ENCODE measurements at regions not wholly inside any gene's neighbourhood (a gene's known extent, or its start where the extent isn't known, plus 50 kb on each side); places are given as distances from the start of the nearest gene placed in this dataset.

DNA sequence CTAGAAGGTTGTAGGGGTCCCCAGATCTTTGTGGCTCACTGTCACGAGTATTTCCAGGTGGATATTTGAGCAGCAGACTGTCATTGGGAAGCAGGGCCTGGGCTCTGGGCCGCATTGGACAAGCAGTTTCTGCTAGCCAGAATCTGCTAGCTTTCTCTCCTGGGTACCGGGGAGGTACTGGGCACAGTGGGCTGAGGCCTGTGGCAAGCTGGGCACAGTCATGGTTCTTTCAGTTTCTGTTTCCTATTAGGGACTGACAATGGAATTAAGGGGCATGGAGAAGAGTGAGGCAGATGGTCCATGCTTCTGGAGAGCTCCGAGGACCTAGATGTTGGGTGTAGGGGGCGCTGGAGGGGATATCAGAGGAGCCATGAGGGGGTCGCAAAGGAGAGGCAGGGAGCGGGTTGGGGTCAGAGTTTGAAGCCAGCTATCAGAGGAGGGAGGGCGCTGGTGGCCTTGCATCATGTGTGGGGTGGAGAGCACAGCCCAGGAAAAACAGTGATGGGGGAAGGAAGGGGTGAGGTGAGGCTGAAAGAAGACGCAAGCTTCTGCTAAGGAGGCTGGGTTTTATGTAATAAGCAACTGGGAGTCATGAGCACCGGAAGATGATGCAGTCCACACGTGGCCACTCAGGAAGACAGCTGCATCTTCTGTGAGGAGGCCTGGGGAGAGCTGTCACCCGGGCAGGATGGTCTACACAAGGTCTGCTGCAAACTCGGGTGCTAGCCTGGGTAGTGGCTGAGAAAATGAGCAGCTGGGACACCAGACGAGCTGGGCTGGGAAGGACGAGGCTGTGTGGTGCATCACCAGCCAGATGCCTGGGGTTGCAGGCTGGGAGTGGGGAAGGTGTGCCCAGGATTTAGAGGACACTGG lies 72.7 kb downstream of the IER5 start:
- H3K36me3 Mint-ChIP-seq (ENCODE audit: low read depth) = peaks cover 8% of the 10 kb centered on the region
- H3K27me3 Mint-ChIP-seq = peaks cover 4% of the 10 kb centered on the region
- peaks cover 28% of the 10 kb centered on the region for H3K9me3 Mint-ChIP-seq
- ATAC-seq (no peak), DNase-seq (no peak)
- no peak overlapping the region for H3K27ac Mint-ChIP-seq
- no peak overlapping the region for H3K4me3 Mint-ChIP-seq
- peaks cover 29% of the 10 kb centered on the region for H3K4me1 Mint-ChIP-seq

DNA sequence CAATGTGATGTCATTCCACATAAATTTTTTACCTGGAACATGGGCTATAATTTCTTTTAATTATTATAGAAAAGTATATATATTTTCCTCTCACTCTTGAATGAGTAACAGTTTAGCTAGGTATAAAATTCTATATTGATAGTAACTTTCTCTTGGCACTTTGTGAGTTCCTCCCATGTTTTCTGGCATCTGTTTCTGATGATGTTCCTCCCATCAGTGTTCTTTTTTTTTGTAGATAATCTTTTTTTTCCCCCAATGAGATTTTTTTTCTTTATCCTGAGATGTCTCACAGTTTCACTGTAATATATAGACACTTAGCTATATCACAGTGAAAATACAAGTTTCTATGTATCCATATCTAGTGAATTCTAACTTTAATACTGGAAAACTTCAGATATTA lies 75.2 kb downstream of the IER5 start:
- Mint-ChIP-seq H3K36me3 (ENCODE audit: low read depth) (peaks cover 8% of the 10 kb centered on the region), H3K4me3 (no peak overlapping the region), H3K4me1 (peaks cover 19% of the 10 kb centered on the region), H3K27me3 (no peaks in the 10 kb centered on the region), H3K27ac (no peak overlapping the region), H3K9me3 (peaks cover 28% of the 10 kb centered on the region)
- DNase-seq (no peak), ATAC-seq (no peak)

DNA sequence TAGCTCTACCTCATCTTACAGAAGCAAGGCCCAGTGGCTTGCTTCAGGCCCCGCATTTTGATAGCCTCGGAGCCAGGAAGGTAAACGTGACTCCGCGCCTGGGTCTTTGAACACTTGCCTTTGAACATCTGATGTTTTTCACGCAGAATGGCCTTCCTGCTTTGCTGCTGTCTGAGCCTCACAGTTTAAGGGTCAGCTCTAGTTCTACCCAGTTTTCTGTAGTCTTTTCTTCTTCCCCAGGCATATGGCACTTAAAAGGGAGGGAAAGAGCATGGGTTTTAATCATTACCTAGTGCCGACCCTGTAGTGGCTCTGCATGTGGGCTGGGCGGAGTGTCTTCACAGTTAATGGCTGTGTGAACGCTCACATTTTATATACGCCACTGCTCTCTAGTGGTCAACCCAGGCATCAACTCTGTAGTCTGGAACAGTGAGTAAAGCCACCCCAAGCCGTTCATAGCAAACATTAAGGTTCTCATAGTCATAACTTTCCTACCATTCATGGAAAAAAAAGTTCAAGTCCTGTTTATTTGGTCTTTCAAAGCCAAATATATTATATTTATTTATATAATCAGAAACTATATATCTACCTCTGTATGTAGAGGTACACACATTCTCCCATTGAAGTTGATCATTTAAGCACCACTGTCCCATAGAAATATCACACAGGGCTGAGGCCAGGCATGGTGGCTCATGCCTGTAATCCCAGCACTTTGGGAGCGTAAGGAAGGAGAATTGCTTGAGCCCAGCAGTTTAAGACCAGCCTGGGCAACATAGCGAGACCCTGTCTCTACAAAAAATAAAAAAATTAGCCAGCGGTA lies 78.1 kb downstream of the IER5 start:
- Mint-ChIP-seq H3K27ac (peak overlapping the region; percentile 45), H3K4me1 (peaks cover 4% of the 10 kb centered on the region), H3K36me3 (ENCODE audit: low read depth) (peaks cover 6% of the 10 kb centered on the region), H3K9me3 (peaks cover 28% of the 10 kb centered on the region), H3K27me3 (no peaks in the 10 kb centered on the region), H3K4me3 (no peak overlapping the region)
- DNase-seq = peak; percentile 74
- ATAC-seq = peak; percentile 100

DNA sequence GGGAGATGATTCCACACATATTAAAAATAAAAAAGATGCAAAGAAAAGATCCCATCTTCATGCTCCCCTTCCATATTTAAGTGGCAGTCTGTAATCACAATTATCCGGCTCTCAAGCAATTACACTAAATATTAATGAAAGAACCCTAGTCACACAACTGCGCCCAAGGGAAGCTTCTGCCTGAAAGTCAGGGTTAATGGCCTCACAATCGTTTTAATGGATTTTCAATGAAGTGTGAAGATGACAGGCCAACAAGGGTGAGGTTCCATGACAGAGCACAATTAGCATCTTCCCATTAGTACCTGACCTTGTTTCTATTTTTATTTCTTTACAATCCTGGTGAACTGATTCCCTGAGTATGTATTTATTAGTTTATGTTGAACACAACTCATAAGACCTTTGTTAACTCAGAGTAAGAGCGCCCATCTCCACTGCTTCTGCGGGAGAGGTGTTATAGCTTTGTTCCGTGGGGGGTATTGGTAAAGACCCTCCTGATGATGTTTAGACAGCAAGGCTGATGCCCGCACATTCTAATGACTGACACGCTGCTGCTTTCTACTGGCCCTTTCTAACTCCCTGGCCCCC lies 80.9 kb downstream of the IER5 start:
- Mint-ChIP-seq H3K27me3 (no peaks in the 10 kb centered on the region), H3K9me3 (peaks cover 10% of the 10 kb centered on the region), H3K4me3 (no peak overlapping the region), H3K4me1 (peaks cover 4% of the 10 kb centered on the region), H3K36me3 (ENCODE audit: low read depth) (no peaks in the 10 kb centered on the region), H3K27ac (no peak overlapping the region)
- ATAC-seq = no peak
- DNase-seq = no peak

DNA sequence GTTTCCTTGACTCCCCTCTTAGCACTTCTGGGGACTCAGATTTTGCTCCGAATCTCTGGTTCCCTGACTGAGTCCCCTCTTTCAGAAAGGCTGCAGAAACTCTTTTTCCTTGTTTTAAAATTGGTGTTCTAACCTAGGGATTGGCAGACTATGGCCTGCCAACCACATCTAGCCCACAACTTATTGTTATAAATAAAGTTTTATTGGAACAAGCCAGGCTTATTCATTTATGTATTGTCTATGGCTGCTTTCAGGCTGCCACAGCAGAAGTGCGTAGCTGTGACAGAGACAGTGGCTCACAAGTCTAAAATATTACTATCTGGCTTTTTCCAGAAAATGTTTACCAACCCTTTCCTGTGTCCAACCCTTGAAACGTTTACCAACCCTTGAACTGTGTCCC lies 81.7 kb downstream of the IER5 start:
- Mint-ChIP-seq H3K27ac (no peak overlapping the region), H3K36me3 (ENCODE audit: low read depth) (no peaks in the 10 kb centered on the region)
- no peak for DNase-seq

DNA sequence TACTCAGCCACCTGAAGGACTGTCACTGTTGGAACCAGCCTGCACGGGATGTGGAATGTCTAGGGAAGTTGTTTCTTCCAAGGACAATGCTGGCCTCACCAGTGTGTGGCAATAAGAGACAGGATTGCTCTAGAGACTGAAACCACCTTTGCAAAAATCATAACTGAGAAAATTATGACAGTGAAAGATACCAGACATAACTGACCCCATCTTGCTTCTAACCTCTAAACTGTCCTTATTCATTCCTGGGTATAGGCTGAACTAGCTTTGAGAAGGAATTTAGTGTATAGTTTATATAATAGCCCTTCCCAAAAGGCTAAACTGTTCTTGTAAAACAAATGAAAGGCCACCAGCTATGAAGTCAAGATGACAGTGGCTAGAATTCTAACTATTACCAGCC lies 83.6 kb downstream of the IER5 start:
- Mint-ChIP-seq H3K4me1 (no peaks in the 10 kb centered on the region), H3K27me3 (no peaks in the 10 kb centered on the region), H3K27ac (no peak overlapping the region), H3K9me3 (no peaks in the 10 kb centered on the region), H3K4me3 (no peak overlapping the region), H3K36me3 (ENCODE audit: low read depth) (no peaks in the 10 kb centered on the region)
- no peak for DNase-seq
- ATAC-seq = no peak

More for the DNA sequence above, 81.7 kb downstream of the IER5 start:
- Mint-ChIP-seq H3K4me1 (peaks cover 4% of the 10 kb centered on the region), H3K27me3 (no peaks in the 10 kb centered on the region), H3K9me3 (peaks cover 2% of the 10 kb centered on the region), H3K4me3 (no peak overlapping the region)
- no peak for ATAC-seq

DNA sequence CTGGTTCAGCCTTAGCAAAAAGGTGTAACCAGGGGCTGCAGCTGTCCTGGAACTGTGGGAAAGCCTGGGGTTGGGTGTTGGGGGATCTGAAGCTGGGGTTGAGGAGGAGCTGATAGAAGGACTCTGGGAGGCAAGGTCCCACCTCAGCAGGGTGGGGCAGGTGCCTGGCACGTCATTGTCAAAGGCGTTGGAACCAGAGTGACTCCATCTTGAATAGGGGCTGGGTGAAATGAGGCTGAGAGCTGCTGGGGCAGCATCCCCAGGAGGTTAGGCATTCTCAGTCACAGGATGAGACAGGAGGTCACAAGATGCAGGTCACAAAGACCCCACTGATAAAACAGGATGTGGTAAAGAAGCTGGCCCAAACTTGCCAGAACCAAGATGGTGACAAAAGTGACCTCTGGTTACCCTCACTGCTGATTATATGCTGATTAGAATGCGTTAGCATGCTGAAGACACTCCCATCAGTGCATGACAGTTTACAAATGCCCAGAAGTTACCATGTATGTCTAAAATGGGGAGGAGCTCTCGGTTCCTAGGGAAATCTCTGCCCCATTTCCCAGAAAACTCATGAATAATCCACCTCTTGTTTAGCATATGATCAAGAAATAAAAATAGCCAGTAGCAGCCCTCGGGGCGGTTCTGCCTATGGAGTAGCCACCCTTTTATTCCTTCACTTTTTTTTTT lies 85.4 kb downstream of the IER5 start:
- Mint-ChIP-seq H3K36me3 (ENCODE audit: low read depth) (no peaks in the 10 kb centered on the region), H3K4me3 (no peak overlapping the region), H3K27ac (no peak overlapping the region), H3K27me3 (no peaks in the 10 kb centered on the region), H3K9me3 (no peaks in the 10 kb centered on the region), H3K4me1 (no peaks in the 10 kb centered on the region)
- DNase-seq (no peak), ATAC-seq (no peak)

DNA sequence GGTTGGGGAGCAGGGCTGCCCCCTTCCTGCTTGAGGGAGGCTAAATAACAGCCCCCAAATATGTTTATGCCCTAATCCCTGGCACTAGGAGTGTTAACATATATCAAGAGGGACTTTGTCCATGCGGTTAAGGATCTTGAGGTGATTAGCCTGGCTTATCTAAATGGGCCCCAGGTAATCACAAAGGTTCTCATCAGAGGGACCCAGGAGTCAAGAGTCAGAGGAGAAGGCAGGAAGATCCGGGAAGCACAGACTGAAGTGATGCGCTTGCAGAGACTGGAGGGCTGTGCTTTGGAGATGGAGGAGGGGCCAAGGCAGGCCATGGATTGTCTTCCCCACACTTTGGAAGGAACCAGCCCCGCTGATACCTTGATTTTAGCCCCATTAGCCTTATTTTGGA lies 86.4 kb downstream of the IER5 start:
- no peaks in the 10 kb centered on the region for H3K36me3 Mint-ChIP-seq (ENCODE audit: low read depth)
- no peaks in the 10 kb centered on the region for H3K27me3 Mint-ChIP-seq
- H3K27ac Mint-ChIP-seq = no peak overlapping the region
- ATAC-seq (no peak), DNase-seq (no peak)
- H3K4me3 Mint-ChIP-seq = no peak overlapping the region
- no peaks in the 10 kb centered on the region for H3K9me3 Mint-ChIP-seq
- H3K4me1 Mint-ChIP-seq = peaks cover 6% of the 10 kb centered on the region

DNA sequence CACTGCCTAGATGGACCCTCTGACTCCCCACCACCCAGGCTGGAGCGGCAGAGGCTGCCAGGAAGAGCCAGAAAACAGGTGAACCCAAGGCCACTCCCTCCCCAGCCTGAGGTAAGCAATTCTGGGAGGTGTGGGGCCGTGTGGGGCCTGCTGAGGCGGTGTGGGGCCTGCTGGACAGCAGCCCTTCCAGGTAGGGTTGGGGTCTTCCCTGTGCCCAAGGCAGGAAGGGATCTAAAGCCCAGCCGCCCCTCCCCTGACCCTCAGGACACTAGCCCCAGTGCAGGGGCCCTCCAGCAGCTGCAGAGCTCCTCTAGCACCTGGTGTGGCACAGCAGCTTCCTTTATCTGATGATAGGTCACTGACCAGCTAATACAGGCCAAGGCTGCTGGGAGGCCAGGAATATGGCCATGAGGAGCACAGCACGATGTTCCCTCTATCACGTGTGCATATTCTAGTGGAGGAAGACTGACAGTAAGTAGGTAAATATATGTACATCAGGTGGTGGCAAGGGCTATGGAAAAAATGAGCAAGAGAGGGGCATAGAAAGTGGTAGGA lies 86.9 kb downstream of the IER5 start:
- DNase-seq = no peak
- no peak overlapping the region for H3K27ac Mint-ChIP-seq
- H3K4me3 Mint-ChIP-seq = no peak overlapping the region
- H3K27me3 Mint-ChIP-seq = no peaks in the 10 kb centered on the region
- H3K9me3 Mint-ChIP-seq = no peaks in the 10 kb centered on the region
- no peaks in the 10 kb centered on the region for H3K36me3 Mint-ChIP-seq (ENCODE audit: low read depth)
- ATAC-seq = no peak
- peaks cover 11% of the 10 kb centered on the region for H3K4me1 Mint-ChIP-seq

DNA sequence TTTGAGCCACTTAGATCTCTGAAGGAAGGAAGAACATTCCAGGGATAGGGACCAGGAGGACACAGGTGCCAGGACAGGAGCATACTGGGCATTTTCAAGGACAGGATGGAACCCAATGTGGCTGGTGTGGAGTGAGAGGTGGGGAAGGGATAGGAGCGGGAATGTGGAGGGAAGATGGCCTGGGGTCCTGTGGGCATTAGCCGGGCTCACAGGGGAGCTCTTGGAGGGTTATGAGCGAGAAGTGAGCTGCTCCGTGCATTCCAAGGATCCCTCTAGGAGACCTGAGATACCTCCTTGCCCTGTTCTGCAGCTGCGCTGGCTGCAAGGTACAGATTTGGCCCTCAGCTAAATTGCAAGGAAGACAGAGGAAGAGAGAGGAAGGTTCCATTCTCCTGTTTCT lies 87.5 kb downstream of the IER5 start:
- peaks cover 11% of the 10 kb centered on the region for H3K4me1 Mint-ChIP-seq
- no peaks in the 10 kb centered on the region for H3K27me3 Mint-ChIP-seq
- ATAC-seq = no peak
- H3K27ac Mint-ChIP-seq = no peak overlapping the region
- DNase-seq = no peak
- H3K4me3 Mint-ChIP-seq = no peak overlapping the region
- no peaks in the 10 kb centered on the region for H3K9me3 Mint-ChIP-seq
- H3K36me3 Mint-ChIP-seq (ENCODE audit: low read depth) = no peaks in the 10 kb centered on the region

DNA sequence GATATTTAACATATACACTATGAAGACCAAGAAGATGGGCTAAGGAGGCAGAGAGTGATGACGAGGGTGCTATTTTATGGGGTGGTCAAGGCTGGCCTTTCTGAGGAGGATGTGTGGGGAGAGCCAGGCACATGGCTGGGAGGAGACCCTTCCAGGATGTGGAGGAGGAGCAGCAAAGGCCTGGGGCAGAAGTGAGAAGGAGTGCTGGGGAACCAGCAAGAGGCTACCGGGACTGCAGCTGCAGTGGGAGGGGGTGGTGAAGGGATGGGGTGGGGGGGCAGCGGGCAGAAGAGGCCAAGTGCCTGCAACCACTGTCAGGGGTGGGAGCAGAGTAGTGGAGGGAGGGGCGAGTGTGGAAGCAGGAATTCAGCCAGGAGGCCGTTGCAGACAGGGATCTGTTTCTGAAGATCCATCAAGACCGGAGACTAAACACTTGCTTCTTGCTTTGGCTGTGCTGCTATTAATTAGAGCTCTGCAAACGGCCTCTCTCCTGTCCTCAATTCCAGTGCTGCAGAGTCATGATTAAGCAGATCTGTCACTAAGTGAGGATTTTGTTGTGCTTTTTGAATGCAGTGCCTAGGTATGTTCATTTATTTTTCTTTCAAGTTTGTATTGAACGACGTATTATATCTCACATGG lies 89.9 kb downstream of the IER5 start:
- no peak overlapping the region for H3K4me3 Mint-ChIP-seq
- H3K36me3 Mint-ChIP-seq (ENCODE audit: low read depth) = no peaks in the 10 kb centered on the region
- no peaks in the 10 kb centered on the region for H3K27me3 Mint-ChIP-seq
- ATAC-seq (no peak), DNase-seq (no peak)
- no peak overlapping the region for H3K27ac Mint-ChIP-seq
- H3K4me1 Mint-ChIP-seq = peaks cover 11% of the 10 kb centered on the region
- no peaks in the 10 kb centered on the region for H3K9me3 Mint-ChIP-seq

DNA sequence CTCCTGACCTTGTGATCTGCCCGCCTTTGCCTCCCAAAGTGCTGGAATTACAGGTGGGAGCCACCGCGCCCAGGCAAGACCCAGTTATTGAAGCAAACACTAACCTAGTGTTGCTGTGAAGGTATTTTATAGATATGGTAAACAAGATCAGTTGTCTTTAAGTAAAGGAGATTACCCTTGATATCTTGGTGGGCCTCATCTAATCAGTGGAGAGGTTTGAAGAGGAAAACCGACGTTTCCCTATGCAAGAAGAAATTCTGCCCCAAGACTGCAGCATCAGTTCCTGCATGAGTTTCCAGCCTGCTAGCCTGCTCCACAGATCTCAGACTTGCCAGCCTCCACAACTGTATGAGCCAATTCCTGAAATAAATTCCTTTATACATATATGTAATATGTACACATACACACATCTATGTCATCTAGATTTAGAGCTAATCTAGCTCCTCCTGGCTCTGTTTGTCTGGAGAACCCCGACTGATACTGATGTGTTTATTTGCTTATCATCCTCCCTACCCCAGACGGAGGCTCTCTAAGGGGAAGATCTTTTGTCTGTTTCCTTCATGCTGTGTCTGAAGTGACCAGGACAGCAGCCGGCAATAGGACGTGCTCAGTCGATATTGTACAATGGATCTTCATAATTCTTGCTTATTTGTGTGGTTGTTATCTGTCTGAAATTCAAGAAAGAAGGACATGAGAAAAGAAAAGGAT lies 90.9 kb downstream of the IER5 start:
- H3K27ac Mint-ChIP-seq = peak overlapping the region; percentile 35
- no peaks in the 10 kb centered on the region for H3K27me3 Mint-ChIP-seq
- ATAC-seq (no peak), DNase-seq (no peak)
- H3K4me1 Mint-ChIP-seq = peaks cover 11% of the 10 kb centered on the region
- no peaks in the 10 kb centered on the region for H3K36me3 Mint-ChIP-seq (ENCODE audit: low read depth)
- no peak overlapping the region for H3K4me3 Mint-ChIP-seq
- H3K9me3 Mint-ChIP-seq = no peaks in the 10 kb centered on the region

DNA sequence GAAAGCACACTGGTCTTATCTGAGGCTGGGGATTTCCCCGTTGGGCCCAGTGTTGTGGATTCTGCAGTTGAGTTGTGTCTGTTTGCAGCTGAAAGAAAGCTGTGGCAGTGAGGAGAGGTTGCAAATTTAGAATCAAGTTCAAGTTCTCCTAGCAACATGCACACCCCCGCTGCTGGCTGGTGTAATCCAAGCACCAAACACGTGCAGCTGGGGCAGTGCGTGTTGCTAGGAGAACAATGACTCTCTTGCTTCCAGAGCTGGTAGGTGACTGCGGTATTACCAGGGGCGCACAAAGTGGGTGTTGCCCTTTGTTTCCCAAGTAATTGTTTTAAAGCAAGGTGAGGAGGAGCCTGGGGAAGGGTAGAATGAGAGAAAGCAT lies 91.5 kb downstream of the IER5 start:
- no peak overlapping the region for H3K4me3 Mint-ChIP-seq
- H3K9me3 Mint-ChIP-seq = no peaks in the 10 kb centered on the region
- H3K27ac Mint-ChIP-seq = peak overlapping the region; percentile 35
- peak; percentile 79 for ATAC-seq
- peak; percentile 33 for DNase-seq
- peaks cover 11% of the 10 kb centered on the region for H3K4me1 Mint-ChIP-seq
- H3K36me3 Mint-ChIP-seq (ENCODE audit: low read depth) = no peaks in the 10 kb centered on the region
- no peaks in the 10 kb centered on the region for H3K27me3 Mint-ChIP-seq

Data from activated naive CD8-positive, alpha-beta T cell treated with anti-CD3 and anti-CD28 coated beads, Interleukin-2, amount 50 U/mL, for 24 hours (primary cell).